HG03139 (cell line): ENCODE measurements at regions not wholly inside any gene's neighbourhood (a gene's known extent, or its start where the extent isn't known, plus 50 kb on each side); places are given as distances from the start of the nearest gene placed in this dataset.
"Not testable (repeated sequence)": the region's sequence is repeated elsewhere in the genome, so short reads cannot be mapped to it uniquely, and the experiment has no call there.

Source experiments
- ATAC-seq: cut with Tn5 transposase; IDR thresholded peaks from one replicate; pipeline ENCODE4 v1.9.1; 2021; ENCODE audit not compliant: unreplicated experiment

GRCh38 chr5:153212471-153212870, 278.0 kb upstream of the GRIA1 start:
- ATAC-seq = no peak

- no peak for ATAC-seq
Measured at GRCh38 chr5:153222936-153223335, 267.5 kb upstream of the GRIA1 start.

DNA sequence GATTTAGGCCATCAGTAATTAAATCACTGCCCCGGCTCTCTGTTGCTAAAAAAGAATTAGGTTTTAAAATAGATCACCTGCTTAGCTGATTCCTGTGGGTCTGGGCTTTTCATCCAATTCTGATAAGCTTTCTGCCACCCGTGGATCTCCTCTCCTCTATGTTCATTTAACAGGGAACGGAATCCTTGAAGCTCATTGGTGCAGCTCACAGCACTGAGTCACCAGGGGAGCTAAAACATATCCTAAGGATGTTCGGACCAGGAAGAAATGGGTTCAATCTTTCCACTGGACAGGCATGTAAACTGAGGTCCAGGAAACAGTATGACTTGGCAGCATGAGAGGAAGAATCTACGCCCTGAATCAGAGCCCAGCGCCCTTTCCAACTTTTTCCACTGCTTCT, 267.1 kb upstream of the GRIA1 start:
- ATAC-seq = no peak

DNA sequence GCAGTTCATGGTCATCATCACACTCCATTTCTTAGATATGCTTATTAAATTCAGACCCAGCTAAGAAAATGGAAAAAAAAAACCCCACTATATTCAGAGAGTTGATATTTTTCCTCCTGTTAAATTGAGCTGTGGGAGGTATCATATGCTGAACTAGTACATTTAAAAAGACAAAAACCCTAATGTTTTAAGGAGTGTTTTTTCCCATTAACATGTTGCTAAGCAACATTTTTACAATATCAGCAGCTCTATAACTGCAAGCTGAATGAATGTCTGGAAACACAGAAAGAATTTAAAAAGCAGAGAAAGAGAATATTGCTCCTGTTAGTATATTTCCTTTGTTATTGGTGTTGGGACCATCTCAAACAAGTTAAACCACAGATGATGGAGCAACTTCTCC, 265.8 kb upstream of the GRIA1 start:
- ATAC-seq = no peak

DNA sequence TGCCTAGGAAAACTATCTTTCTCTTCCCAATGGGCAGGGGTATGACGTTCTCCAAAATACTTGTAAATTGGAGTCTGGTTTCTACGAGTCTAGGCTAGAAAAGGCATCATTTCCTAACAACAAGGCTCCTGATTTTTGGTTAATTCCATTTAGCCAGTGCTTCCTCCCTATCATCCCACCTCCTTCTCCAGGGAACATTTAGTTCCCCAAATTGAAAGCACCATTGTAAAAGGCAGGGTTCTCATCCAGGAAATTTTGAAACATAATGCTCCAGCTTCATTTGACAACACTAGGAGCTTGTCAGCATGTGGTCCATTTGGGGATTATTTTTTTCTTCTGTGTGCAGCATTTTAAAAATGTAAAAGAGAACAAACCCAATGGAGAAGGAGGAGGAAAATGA, 256.5 kb upstream of the GRIA1 start:
- ATAC-seq = no peak

GRCh38 chr5:153236319-153236718, 254.2 kb upstream of the GRIA1 start:
- no peak for ATAC-seq

DNA sequence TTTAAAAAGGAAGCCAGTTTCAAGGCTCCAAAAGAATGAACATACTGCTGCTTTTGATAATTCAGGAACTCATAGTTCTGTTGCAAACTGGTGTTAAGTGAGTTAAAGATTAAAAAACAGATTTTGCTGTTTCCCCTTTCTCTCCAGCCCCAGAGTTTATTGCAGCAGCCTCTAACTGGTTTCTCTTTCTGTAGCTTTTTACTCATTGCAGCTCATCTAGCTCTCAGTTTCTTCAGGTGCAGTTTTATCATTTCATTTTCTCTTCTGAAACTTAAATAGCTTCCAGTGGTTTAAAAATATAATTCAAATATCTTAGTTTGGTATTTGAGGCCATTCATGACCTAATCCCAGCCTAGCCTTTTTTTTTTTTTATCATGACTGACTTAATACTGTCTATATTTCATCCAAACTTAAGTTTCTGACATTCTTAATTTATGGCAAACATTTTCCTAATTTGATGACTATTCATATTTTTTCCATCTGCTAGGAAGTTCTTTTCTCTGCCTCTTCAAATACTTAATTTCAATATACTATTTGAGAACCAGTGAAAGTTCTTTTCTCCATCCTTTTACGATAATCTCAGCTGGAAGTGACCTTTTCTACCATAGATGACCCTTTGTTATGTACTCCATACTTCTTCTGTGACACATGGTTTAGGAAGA, 252.7 kb upstream of the GRIA1 start:
- ATAC-seq = peak; percentile 84

DNA sequence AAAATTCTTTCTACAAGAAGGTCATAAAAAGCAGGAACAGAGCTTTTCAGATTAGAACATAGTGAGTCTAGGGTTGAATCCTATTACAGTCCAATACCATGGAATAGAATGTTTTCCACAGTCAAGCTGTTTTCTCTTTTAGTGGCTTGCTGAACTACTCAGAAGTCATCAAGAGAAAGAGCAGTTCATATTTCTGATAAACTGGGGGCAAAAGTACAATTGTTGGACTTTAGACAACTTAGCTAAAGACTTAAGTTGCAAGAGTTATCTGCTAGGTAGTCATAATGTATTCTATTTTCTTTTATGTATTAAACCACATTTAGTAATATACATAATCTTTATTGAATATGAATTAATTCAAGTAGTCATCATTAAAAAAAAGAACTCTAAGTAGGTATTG, 233.1 kb upstream of the GRIA1 start:
- ATAC-seq = no peak

DNA sequence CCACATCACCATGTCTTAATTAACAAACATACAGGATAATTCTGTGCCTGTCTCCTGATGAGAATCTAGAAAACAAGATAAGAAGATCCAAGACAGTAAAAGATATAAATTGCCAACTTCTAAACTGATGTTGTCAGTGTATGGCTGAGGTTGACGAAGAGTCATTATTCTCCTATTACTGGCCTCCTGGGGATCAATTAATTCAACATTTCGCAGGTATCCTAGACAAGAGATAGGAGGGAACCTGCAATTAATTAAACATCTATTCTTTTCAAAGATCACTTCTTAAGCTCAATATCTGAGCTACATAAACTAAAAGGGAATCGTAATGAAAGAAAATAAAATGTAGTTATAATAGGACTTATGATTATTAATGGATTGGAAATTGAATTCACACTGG, 232.0 kb upstream of the GRIA1 start:
- no peak for ATAC-seq

GRCh38 chr5:153267506-153267905, 223.0 kb upstream of the GRIA1 start:
- ATAC-seq = no peak

DNA sequence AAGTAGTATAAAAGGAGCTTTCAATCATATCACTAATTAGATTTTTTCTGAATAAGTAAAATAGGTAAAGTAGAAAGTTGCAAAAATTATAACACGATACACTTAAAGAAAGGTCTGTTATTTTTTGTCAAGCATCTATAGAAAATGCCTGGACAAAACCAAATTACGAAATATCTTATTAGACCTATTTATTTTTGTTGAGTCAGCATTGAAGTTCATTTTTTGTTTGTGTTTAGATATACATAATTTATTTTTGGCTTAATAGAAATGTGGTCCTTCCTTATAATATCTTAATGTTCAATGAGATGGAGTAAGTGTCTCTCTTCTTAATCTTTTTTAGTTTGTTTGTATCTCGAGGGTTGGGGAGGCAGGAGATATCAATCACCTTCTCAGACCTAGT, 214.8 kb upstream of the GRIA1 start:
- no peak for ATAC-seq

DNA sequence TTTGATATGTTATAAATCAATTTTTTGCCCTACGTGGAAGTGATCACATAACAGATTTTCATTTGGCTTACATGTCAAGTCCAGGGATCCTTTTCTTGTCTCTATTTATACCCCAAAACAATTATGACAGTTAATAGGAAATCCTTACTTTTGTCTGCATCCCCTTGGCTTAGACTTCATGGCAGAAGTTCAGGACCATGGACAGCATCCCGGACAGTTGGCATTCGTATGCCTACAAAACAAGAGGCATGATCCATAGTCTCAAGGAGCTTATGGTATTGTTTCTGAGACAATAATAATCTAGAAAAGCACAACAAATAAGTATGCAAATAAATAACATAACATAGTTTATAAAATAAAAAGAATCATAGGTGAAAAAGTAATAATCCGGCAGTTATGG, 214.3 kb upstream of the GRIA1 start:
- ATAC-seq = no peak

GRCh38 chr5:153296251-153296844, 194.1 kb upstream of the GRIA1 start:
- not testable (repeated sequence) for ATAC-seq

- ATAC-seq = no peak
Measured at GRCh38 chr5:153299891-153300290, 190.6 kb upstream of the GRIA1 start.

- no peak for ATAC-seq
Measured at GRCh38 chr5:153308282-153308681, 182.2 kb upstream of the GRIA1 start.

- ATAC-seq = no peak
Measured at GRCh38 chr5:153318556-153318955, 171.9 kb upstream of the GRIA1 start.

GRCh38 chr5:153321478-153321877, 169.0 kb upstream of the GRIA1 start:
- no peak for ATAC-seq

DNA sequence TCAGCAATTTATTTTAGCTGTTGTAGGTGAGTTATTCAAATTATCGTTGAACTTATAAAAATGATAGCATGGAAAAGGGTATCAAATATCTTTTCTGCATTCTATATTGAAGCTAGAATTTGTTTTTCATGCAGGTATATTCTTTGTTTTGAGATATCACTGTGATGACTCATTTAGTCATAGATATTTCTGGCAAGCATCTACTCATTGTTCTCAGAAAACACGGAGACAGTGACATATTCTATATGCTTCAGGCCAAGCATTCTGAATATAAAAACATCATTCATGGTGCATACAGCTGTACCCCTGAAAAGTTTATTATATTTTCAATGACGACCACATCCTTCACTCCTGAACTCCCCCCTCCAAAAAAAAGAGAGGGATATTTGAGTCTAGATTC, 150.3 kb upstream of the GRIA1 start:
- no peak for ATAC-seq

DNA sequence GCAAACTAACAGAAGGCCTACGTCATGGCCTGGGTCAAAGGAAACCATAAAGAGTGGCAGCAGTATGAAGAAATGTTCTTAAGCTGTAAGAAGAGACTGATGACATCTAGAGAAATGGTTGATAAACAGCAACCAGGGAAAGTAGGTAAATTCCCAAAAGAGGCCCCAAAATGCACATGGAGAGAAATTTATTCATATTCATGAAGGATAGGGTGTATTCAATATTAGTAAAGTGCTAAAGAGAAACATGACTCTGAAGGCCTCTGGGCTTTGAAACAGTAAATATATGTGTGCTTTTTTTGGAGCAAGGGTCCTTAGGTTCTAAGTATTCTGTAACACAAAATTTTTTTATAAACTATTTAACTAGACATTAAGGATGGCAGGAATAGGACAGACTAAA, 149.7 kb upstream of the GRIA1 start:
- ATAC-seq = no peak

DNA sequence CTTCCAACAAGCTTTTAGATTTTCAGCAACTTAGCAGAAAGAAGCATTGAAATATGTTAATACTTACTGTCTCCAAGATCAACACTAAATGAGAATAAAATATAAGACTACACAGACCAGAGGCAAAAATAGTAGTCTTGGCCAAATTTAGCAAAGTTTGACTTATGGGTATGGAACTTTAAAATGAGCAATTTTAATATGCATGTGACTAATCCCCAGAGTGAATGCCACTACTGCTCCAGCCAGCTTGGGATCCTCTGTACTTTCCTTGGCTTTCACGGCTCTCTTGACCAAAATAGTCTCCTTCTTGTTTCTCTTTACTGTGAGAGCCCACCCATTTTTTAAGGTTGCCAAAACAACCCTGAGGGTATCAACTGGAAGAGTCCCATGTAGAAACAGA, 148.0 kb upstream of the GRIA1 start:
- ATAC-seq = no peak

DNA sequence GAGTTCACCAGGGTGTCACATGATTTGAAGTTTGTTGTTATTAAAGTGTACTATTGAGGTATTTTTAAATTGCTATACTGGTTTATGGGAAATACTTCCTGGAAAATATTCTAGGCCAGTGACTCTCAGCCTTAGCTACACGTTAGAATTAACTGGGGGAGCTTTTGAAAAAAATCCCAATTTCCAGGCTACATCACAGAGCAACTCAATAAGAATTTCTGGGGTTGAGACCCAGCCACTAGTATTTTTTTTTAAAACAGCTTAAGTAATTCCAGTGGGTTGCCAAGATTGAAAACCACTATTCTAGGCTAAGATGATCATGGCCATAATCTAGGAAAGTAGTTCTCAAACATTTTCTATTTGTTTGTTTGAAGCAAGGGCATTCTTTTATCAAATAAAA, 142.9 kb upstream of the GRIA1 start:
- no peak for ATAC-seq

DNA sequence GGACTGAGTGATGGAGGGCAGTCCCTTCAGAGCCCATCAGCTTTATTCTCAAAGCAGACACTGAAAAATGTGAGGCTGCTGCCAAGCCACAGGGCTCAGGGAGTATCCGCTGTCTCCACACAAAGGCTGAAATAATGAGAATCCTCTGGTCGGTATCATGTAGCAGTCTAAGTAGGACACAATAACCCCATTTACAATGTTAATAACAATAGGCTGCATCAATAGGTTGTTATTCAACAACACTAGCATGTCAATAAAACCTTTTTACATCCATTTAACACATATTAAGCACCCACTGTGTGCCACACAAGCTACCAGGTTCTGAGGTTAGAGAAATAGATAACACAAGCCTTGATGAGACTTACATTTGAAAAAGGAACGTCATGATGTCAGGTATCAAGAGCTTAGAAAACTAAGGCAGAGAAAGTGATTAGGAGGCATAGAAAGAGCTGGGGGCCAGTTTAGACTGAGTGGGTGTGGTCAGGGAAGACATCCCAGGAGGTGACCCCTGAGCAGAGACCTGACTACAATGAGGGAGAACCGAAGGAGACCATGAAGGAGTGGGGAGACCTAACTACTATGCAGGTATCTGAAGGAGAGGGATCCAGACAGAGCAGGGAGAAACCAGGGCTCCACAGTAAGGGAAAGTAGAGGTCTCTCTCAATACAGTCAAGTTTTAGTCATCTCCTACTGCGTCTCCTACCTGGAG, 140.1 kb upstream of the GRIA1 start:
- no peak for ATAC-seq
